Endothelial cell of umbilical vein (primary cell): ENCODE measurements at regions not wholly inside any gene's neighbourhood (a gene's known extent, or its start where the extent isn't known, plus 50 kb on each side); places are given as distances from the start of the nearest gene placed in this dataset.

Experiments used
- BruUV-seq: library from RNA; stranded (reverse); fragments of 400-500 nt; replicated peaks from 2 replicates; lab custom pipeline; 2021; lab: Mats Ljungman, UMichigan
- CTCF ChIA-PET: fragments of 300-600, 350-600 bp; sonication (Branson Sonifier 250); formaldehyde crosslinking; loops from one replicate; lab custom pipeline; 2021; ENCODE audit warnings: antibody characterized with exemption, inconsistent platforms; lab: Charles Lee
- POLR2A ChIA-PET: fragments of 300-600, 350-600 bp; sonication (Branson Sonifier 250); formaldehyde crosslinking; loops from one replicate; lab custom pipeline; 2021; ENCODE audit warnings: antibody characterized with exemption, inconsistent platforms; lab: Charles Lee
- DNase-seq: peaks from one replicate; pipeline ENCODE4 v3.0.0-alpha.2; 2011; ENCODE audit warnings: low read depth, low spot score
- FAIRE-seq: peaks from 2 replicates; lab custom pipeline; 2011; peaks lifted over from hg19 to GRCh38; lab: Jason Lieb, UNC
- H2AFZ ChIP-seq: 2 replicates; pipeline ENCODE4 v1.6.0; 2012; ENCODE audit warnings: low read depth, low read length, control low read depth, inconsistent platforms
- H3K27ac ChIP-seq: 2 replicates; pipeline ENCODE4 v1.5.1; 2011; ENCODE audit warnings: low read depth, mild to moderate bottlenecking, control low read depth, low read length, moderate library complexity; ENCODE audit not compliant: insufficient read depth
- H3K27me3 ChIP-seq, 2 experiments: 2 replicates each; pipeline versions ENCODE4 v1.6.0 to v1.6.1; 2011; ENCODE audit warnings: low read length in 2 of 2, mixed read lengths in 1 of 2; ENCODE audit not compliant: control insufficient read depth in 2 of 2, insufficient read depth in 2 of 2
- H3K36me3 ChIP-seq, 2 experiments: 2 replicates in 1 of 2; 3 replicates in 1 of 2; pipeline ENCODE4 v1.5.1; 2011; ENCODE audit warnings: low read length in 2 of 2, mild to moderate bottlenecking in 1 of 2, moderate library complexity in 1 of 2; ENCODE audit not compliant: control insufficient read depth in 2 of 2, insufficient read depth in 2 of 2; ENCODE audit errors: extremely low read depth in 1 of 2
- H3K4me1 ChIP-seq: 3 replicates; pipeline ENCODE4 v1.5.1; 2011; ENCODE audit warnings: mild to moderate bottlenecking, low read length; ENCODE audit not compliant: control insufficient read depth, insufficient read depth; ENCODE audit errors: extremely low read depth
- H3K4me2 ChIP-seq: 2 replicates; pipeline ENCODE4 v1.6.1; 2011; ENCODE audit warnings: low read length, control low read depth, mixed read lengths; ENCODE audit not compliant: insufficient read depth
- H3K4me3 ChIP-seq, 3 experiments: fragments of 200-600 bp in 1 of 3; sonication (generic), shearing (Covaris generic) in 1 of 3; replicated peaks in 1 of 3; 2 replicates each; pipeline ENCODE4 v1.5.1; 2011 to 2016; ENCODE audit warnings: control low read depth in 3 of 3, low read length in 3 of 3, mild to moderate bottlenecking in 2 of 3, inconsistent platforms in 1 of 3, low read depth in 1 of 3, moderate library complexity in 1 of 3; ENCODE audit not compliant: insufficient read depth in 1 of 3
- H3K79me2 ChIP-seq: 2 replicates; pipeline ENCODE4 v1.6.0; 2012; ENCODE audit warnings: low read length, inconsistent platforms; ENCODE audit not compliant: control insufficient read depth, insufficient read depth
- H3K9ac ChIP-seq: replicated peaks from 2 replicates; pipeline ENCODE3; 2011; ENCODE audit warnings: low read length, control low read depth; ENCODE audit not compliant: insufficient read depth; ENCODE audit errors: extremely low read depth
- H3K9me1 ChIP-seq: replicated peaks from 3 replicates; pipeline ENCODE4 v1.6.0; 2011; ENCODE audit warnings: mild to moderate bottlenecking, low read length; ENCODE audit not compliant: control insufficient read depth, insufficient read depth; ENCODE audit errors: extremely low read depth
- H3K9me3 ChIP-seq: replicated peaks from 2 replicates; pipeline ENCODE4 v1.5.1; 2012; ENCODE audit warnings: low read length, inconsistent platforms; ENCODE audit not compliant: control insufficient read depth, insufficient read depth
- H4K20me1 ChIP-seq: replicated peaks from 2 replicates; pipeline ENCODE3; 2011; ENCODE audit warnings: mild to moderate bottlenecking, low read length; ENCODE audit not compliant: control insufficient read depth, insufficient read depth; ENCODE audit errors: extremely low read depth
- EZH2 ChIP-seq: IDR thresholded peaks from 2 replicates; pipeline ENCODE4 v1.6.1; 2012; ENCODE audit warnings: borderline replicate concordance, low read depth, mild to moderate bottlenecking, moderate library complexity, low read length, inconsistent platforms; ENCODE audit not compliant: severe bottlenecking
- FOS ChIP-seq: IDR thresholded peaks from 2 replicates; pipeline ENCODE4 v1.6.1; 2011; ENCODE audit warnings: mild to moderate bottlenecking, low read length, moderate library complexity, borderline replicate concordance; ENCODE audit not compliant: insufficient read depth
- GATA2 ChIP-seq: IDR thresholded peaks from 2 replicates; pipeline ENCODE4 v1.7.0; 2011; ENCODE audit warnings: low read depth, mild to moderate bottlenecking, moderate library complexity, mixed read lengths, low read length; ENCODE audit not compliant: insufficient read length, insufficient read depth
- JUN ChIP-seq: IDR thresholded peaks from 2 replicates; pipeline ENCODE4 v1.6.1; 2011; ENCODE audit warnings: borderline replicate concordance, low read depth; ENCODE audit not compliant: insufficient read length, insufficient read depth
- MYC ChIP-seq: IDR thresholded peaks from one replicate; pipeline ENCODE4 v1.6.1; 2011; ENCODE audit warnings: mild to moderate bottlenecking, low read depth, low read length
- POLR2A ChIP-seq: IDR thresholded peaks from 2 replicates; pipeline ENCODE4 v1.6.1; 2012; ENCODE audit warnings: low read depth, mild to moderate bottlenecking, control low read depth, low read length
- POLR2AphosphoS5 ChIP-seq: IDR thresholded peaks from 2 replicates; pipeline ENCODE4 v1.6.1; 2012; ENCODE audit warnings: low read depth, mild to moderate bottlenecking, control low read depth, low read length, moderate library complexity; ENCODE audit not compliant: insufficient read depth
- dilution Hi-C: fragments of 300-500 bp; cut with MboI; formaldehyde crosslinking; loops from one replicate; pipeline ENCODE4 v1.15.0; 2019; ENCODE audit warnings: low sequenced_read_pairs; ENCODE audit not compliant: extremely low pct_ligation_motif_present
- intact Hi-C: fragments of 100-400 bp; cut with micrococcal nuclease; formaldehyde crosslinking; loops from one replicate; pipeline ENCODE4 v1.10.0; 2022
- TF ChIP-seq, protein P1 (sequence below): IDR thresholded peaks from 2 replicates; pipeline ENCODE4 v1.6.1; 2011; ENCODE audit not compliant: insufficient read depth, insufficient read length
- TF ChIP-seq, protein P2 (sequence below), 2 donors: IDR thresholded peaks; 1 replicate in 1 of 2; 2 replicates in 1 of 2; pipeline ENCODE4 v1.5.1; 2011; ENCODE audit warnings: low read length in 2 of 2, mild to moderate bottlenecking in 2 of 2, moderate library complexity in 2 of 2, control low read depth in 1 of 2, inconsistent platforms in 1 of 2, low read depth in 1 of 2; ENCODE audit not compliant: insufficient read depth in 1 of 2; ENCODE audit errors: extremely low read depth in 1 of 2

DNA sequence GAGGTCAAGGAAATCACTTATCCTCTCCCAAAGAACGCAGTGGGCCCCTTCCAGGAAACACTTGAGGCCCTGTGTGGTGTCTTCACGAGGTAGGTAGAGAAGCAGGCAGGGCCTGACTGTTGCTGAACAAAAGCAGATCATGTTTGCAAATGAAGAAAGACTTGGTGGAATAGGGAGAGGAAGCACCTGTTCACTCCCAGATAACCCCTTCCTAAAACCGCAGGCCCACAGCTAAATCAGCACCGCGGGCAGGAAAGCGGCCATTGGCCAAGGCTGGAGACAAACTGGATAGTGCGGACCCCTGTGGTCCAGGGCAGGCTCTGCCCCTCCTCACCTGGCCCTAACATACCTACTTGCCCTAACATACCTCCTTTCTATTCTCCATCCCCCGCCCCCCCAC is 64.9 kb upstream of the KLHL29 start:
- Histone ChIP-seq H3K9me1 (no peaks in the 10 kb centered on the region), H2AFZ (no peak overlapping the region), H3K36me3 (no peaks in the 10 kb centered on the region), H3K9me3 (no peaks in the 10 kb centered on the region), H3K4me3 (no peak overlapping the region), H3K4me1 (no peaks in the 10 kb centered on the region), H3K9ac (no peak overlapping the region), H3K4me2 (no peak overlapping the region), H3K27ac (no peak overlapping the region), H4K20me1 (no peaks in the 10 kb centered on the region), H3K27me3 (no peaks in the 10 kb centered on the region), H3K79me2 (no peaks in the 10 kb centered on the region)
- ChIA-PET CTCF (no interaction called here), POLR2A (no interaction called here)
- DNase-seq (no peak), FAIRE-seq (no peak)
- no TSS peak for BruUV-seq
- dilution Hi-C loops: no loop called here
- intact Hi-C loops: no loop called here
- TF ChIP-seq EZH2: no peak
- no peak for TF ChIP-seq JUN
- TF ChIP-seq, protein P1, sequence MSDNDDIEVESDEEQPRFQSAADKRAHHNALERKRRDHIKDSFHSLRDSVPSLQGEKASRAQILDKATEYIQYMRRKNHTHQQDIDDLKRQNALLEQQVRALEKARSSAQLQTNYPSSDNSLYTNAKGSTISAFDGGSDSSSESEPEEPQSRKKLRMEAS: no peak
- no peak for TF ChIP-seq MYC
- no peak for TF ChIP-seq FOS
- TF ChIP-seq GATA2: no peak
- TF ChIP-seq, protein P2, sequence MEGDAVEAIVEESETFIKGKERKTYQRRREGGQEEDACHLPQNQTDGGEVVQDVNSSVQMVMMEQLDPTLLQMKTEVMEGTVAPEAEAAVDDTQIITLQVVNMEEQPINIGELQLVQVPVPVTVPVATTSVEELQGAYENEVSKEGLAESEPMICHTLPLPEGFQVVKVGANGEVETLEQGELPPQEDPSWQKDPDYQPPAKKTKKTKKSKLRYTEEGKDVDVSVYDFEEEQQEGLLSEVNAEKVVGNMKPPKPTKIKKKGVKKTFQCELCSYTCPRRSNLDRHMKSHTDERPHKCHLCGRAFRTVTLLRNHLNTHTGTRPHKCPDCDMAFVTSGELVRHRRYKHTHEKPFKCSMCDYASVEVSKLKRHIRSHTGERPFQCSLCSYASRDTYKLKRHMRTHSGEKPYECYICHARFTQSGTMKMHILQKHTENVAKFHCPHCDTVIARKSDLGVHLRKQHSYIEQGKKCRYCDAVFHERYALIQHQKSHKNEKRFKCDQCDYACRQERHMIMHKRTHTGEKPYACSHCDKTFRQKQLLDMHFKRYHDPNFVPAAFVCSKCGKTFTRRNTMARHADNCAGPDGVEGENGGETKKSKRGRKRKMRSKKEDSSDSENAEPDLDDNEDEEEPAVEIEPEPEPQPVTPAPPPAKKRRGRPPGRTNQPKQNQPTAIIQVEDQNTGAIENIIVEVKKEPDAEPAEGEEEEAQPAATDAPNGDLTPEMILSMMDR (IDR thresholded peaks at IDR 0.05; ENCODE audit: extremely low read depth in 1 of 2, insufficient read depth in 1 of 2, low read depth in 1 of 2, low read length in 2 of 2): no peak
- no peak for TF ChIP-seq POLR2A
- TF ChIP-seq POLR2AphosphoS5: no peak
